CD14-positive monocyte (primary cell): ENCODE measurements at regions not wholly inside any gene's neighbourhood (a gene's known extent, or its start where the extent isn't known, plus 50 kb on each side); places are given as distances from the start of the nearest gene placed in this dataset.

Experiments used
- DNase-seq, 3 donors: peaks; one replicate each; pipeline ENCODE4 v3.0.0-alpha.2; 2011 to 2022
- H2AFZ ChIP-seq: 2 replicates; pipeline ENCODE4 v1.6.0; 2012; ENCODE audit warnings: mild to moderate bottlenecking, low read depth, low read length, inconsistent platforms; ENCODE audit not compliant: insufficient read depth, poor library complexity, severe bottlenecking
- H3K27ac ChIP-seq, 2 donors: 1 replicate in 1 of 2; 2 replicates in 1 of 2; pipeline ENCODE4 v1.5.1; 2012 to 2013; ENCODE audit warnings: low read length in 2 of 2, control low read depth in 1 of 2, inconsistent platforms in 1 of 2, low read depth in 1 of 2, mild to moderate bottlenecking in 1 of 2
- H3K27me3 ChIP-seq, 2 donors: one replicate each; pipeline versions ENCODE4 v1.6.0 to v1.6.1; 2011 to 2013; ENCODE audit warnings: low read length in 2 of 2; ENCODE audit not compliant: control insufficient read depth in 2 of 2, insufficient read depth in 2 of 2
- H3K36me3 ChIP-seq, 2 donors: replicated peaks in 1 of 2; 1 replicate in 1 of 2; 2 replicates in 1 of 2; pipeline versions ENCODE4 v1.5.1 to v1.6.1; 2012 to 2013; ENCODE audit warnings: low read length in 2 of 2, control low read depth in 1 of 2, inconsistent platforms in 1 of 2, mild to moderate bottlenecking in 1 of 2; ENCODE audit not compliant: insufficient read depth in 2 of 2, control insufficient read depth in 1 of 2
- H3K4me1 ChIP-seq, 2 donors: 1 replicate in 1 of 2; 2 replicates in 1 of 2; pipeline versions ENCODE4 v1.5.1 to v1.6.1; 2012 to 2013; ENCODE audit warnings: low read length in 2 of 2, control low read depth in 1 of 2, inconsistent platforms in 1 of 2, mild to moderate bottlenecking in 1 of 2, moderate library complexity in 1 of 2; ENCODE audit not compliant: insufficient read depth in 2 of 2, control insufficient read depth in 1 of 2
- H3K4me2 ChIP-seq: replicated peaks from 2 replicates; pipeline ENCODE3; 2012; ENCODE audit warnings: low read length, moderate library complexity, mild to moderate bottlenecking; ENCODE audit not compliant: poor library complexity, severe bottlenecking; ENCODE audit errors: extremely low read depth
- H3K4me3 ChIP-seq, 3 experiments: fragments of 200-600 bp in 1 of 3; sonication (generic) in 1 of 3; replicated peaks in 1 of 3; 1 replicate in 2 of 3; 2 replicates in 1 of 3; pipeline ENCODE4 v1.5.1; 2011 to 2013; ENCODE audit warnings: low read length in 3 of 3, mild to moderate bottlenecking in 3 of 3, control low read depth in 2 of 3, low read depth in 2 of 3, inconsistent platforms in 1 of 3, moderate library complexity in 1 of 3
- H3K79me2 ChIP-seq: 2 replicates; pipeline ENCODE4 v1.6.0; 2012; ENCODE audit warnings: mild to moderate bottlenecking, control low read depth, inconsistent platforms, low read length, moderate library complexity; ENCODE audit not compliant: insufficient read depth
- H3K9ac ChIP-seq: 2 replicates; pipeline ENCODE4 v1.6.0; 2017; ENCODE audit warnings: low read length, mild to moderate bottlenecking; ENCODE audit not compliant: insufficient read depth, poor library complexity, severe bottlenecking
- H3K9me3 ChIP-seq, 2 donors: replicated peaks in 1 of 2; 1 replicate in 1 of 2; 2 replicates in 1 of 2; pipeline versions ENCODE4 v1.5.1 to v1.6.1; 2012 to 2013; ENCODE audit warnings: low read length in 2 of 2, control low read depth in 1 of 2; ENCODE audit not compliant: control insufficient read depth in 1 of 2, insufficient read depth in 1 of 2
- H4K20me1 ChIP-seq: 2 replicates; pipeline ENCODE4 v1.6.0; 2012; ENCODE audit warnings: mild to moderate bottlenecking, low read length, control low read depth, moderate library complexity; ENCODE audit not compliant: insufficient read depth
- H3K27ac Mint-ChIP-seq, 7 donors: one replicate each; pipeline ENCODE4 v1.8.0; 2020; ENCODE audit warnings: mild to moderate bottlenecking in 7 of 7, mixed read lengths in 7 of 7, moderate library complexity in 6 of 7, inconsistent platforms in 2 of 7
- H3K27me3 Mint-ChIP-seq, 3 donors: one replicate each; pipeline ENCODE4 v1.8.0; 2021 to 2022; ENCODE audit warnings: low read depth in 3 of 3, mild to moderate bottlenecking in 3 of 3, mixed read lengths in 3 of 3, moderate library complexity in 3 of 3, inconsistent platforms in 1 of 3
- H3K36me3 Mint-ChIP-seq, 2 donors: one replicate each; pipeline ENCODE4 v1.8.0; 2020; ENCODE audit warnings: mixed read lengths in 2 of 2, inconsistent platforms in 1 of 2, mild to moderate bottlenecking in 1 of 2
- H3K4me1 Mint-ChIP-seq: one replicate; pipeline ENCODE4 v1.8.0; 2020; ENCODE audit warnings: mild to moderate bottlenecking, mixed read lengths
- H3K4me3 Mint-ChIP-seq, 2 donors: one replicate each; pipeline ENCODE4 v1.8.0; 2020; ENCODE audit warnings: mild to moderate bottlenecking in 2 of 2, mixed read lengths in 2 of 2, moderate library complexity in 1 of 2
- H3K9me3 Mint-ChIP-seq, 7 donors: one replicate each; pipeline ENCODE4 v1.8.0; 2020 to 2022; ENCODE audit warnings: mixed read lengths in 7 of 7, mild to moderate bottlenecking in 6 of 7, moderate library complexity in 6 of 7, inconsistent platforms in 2 of 7
- WGBS: methylation state at CpG from one replicate; pipeline ENCODE4 v1.1.5; 2013; ENCODE audit warnings: missing lambda C conversion rate; ENCODE audit not compliant: insufficient coverage; 5-methylcytosine and 5-hydroxymethylcytosine counted together
- intact Hi-C, 2 donors: fragments of 100-400 bp; cut with micrococcal nuclease; formaldehyde crosslinking; loops; one replicate each; pipeline versions ENCODE4 v1.15.0 to v1.15.1; 2023
- TF ChIP-seq, protein P1 (sequence below): fragments of 200-600 bp; IDR thresholded peaks from one replicate; pipeline ENCODE4 v1.8.0; 2022; ENCODE audit warnings: antibody characterized with exemption, mild to moderate bottlenecking

DNA sequence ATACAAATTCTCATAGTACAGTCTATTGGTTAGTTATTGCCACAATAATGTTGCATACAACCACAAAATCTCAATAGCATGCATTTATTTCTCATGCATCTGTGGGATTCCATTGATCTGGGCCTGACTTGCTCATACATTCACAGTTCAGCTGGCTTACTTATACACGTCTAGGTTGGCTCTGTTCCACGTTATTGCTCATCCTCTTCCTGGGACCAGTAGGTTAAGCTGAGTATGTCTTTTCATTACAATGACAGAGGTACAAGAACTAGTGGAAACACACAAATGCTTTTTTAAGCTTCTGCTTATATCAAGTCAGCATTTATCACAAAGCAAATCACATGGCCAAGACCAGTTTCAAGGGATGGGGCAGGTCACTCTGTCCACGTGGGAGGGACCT, 485.3 kb upstream of the BTBD3 start:
- Mint-ChIP-seq H3K4me1 (peaks cover 8% of the 10 kb centered on the region), H3K27me3 (no peaks in the 10 kb centered on the region), H3K27ac (no peak overlapping the region), H3K36me3 (peaks cover 0 to 4% of the 10 kb centered on the region in 2 donors), H3K9me3 (peaks cover 8 to 17% (median 14%) of the 10 kb centered on the region in 7 donors), H3K4me3 (no peak overlapping the region)
- H3K4me2 ChIP-seq, result no peak overlapping the region
- H3K27ac ChIP-seq, result no peak overlapping the region
- H4K20me1 ChIP-seq, result no peaks in the 10 kb centered on the region
- TF ChIP-seq, protein P1, sequence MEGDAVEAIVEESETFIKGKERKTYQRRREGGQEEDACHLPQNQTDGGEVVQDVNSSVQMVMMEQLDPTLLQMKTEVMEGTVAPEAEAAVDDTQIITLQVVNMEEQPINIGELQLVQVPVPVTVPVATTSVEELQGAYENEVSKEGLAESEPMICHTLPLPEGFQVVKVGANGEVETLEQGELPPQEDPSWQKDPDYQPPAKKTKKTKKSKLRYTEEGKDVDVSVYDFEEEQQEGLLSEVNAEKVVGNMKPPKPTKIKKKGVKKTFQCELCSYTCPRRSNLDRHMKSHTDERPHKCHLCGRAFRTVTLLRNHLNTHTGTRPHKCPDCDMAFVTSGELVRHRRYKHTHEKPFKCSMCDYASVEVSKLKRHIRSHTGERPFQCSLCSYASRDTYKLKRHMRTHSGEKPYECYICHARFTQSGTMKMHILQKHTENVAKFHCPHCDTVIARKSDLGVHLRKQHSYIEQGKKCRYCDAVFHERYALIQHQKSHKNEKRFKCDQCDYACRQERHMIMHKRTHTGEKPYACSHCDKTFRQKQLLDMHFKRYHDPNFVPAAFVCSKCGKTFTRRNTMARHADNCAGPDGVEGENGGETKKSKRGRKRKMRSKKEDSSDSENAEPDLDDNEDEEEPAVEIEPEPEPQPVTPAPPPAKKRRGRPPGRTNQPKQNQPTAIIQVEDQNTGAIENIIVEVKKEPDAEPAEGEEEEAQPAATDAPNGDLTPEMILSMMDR, result no peak
- H3K9ac ChIP-seq, result no peak overlapping the region
- DNase-seq, result no peak
- peaks cover 5 to 11% of the 10 kb centered on the region in 2 donors for H3K9me3 ChIP-seq
- no peaks in the 10 kb centered on the region for H3K27me3 ChIP-seq
- no peak overlapping the region for H3K4me3 ChIP-seq
- 70% methylated on average over 2 of the region's 3 CpGs for WGBS
- no peaks in the 10 kb centered on the region for H3K36me3 ChIP-seq
- intact Hi-C loops, result no loop called here
- no peak overlapping the region for H2AFZ ChIP-seq
- H3K4me1 ChIP-seq, result peaks cover 5 to 14% of the 10 kb centered on the region in 2 donors
- H3K79me2 ChIP-seq, result no peaks in the 10 kb centered on the region

DNA sequence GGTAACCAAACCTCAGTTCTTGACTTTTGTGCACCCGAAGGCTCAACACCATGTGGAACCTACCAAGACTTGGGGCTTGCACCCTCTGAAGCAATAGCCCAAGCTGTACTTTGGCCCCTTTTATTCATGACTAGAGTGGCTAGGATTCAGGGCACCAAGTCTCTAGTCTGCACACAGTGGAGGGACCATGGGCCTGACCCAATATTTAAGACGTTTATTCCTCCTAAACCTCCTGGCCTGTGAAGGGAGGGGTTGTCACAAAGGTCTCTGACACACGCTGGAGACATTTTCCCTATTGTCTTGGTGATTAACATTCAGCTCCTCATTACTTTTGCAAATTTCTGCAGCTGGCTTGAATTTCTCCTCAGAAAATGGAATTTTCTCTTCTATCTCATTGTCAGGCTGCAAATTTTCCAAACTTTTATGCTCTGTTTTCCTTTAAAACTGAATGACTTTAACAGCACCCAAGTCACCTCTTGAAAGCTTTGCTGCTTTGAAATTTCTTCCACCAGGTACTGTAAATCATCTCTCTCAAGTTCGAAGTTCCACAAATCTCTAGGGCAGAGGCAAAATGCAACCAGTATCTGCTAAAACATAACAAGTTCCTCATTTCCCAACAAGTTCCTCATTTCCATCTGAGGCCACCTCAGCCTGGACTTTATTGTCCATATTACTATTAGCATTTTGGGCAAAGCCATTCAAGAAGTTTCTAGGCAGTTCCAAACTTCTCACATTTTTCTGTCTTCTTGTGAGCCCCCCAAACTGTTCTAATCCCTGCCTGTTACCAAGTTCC, 481.4 kb upstream of the BTBD3 start:
- Mint-ChIP-seq H3K27me3 (peaks cover 0 to 2% (median 0%) of the 10 kb centered on the region in 3 donors), H3K27ac (peak overlapping the region in 1 of 7 donors; percentile 4), H3K4me3 (no peak overlapping the region), H3K9me3 (peaks cover 11 to 21% (median 17%) of the 10 kb centered on the region in 7 donors), H3K4me1 (peaks cover 8% of the 10 kb centered on the region), H3K36me3 (peaks cover 0 to 4% of the 10 kb centered on the region in 2 donors)
- peaks cover 5 to 14% of the 10 kb centered on the region in 2 donors for H3K9me3 ChIP-seq
- peaks cover 5 to 14% of the 10 kb centered on the region in 2 donors for H3K4me1 ChIP-seq
- no peaks in the 10 kb centered on the region for H3K79me2 ChIP-seq
- 53% methylated on average over 2 of the region's 4 CpGs for WGBS
- H3K4me2 ChIP-seq, result no peak overlapping the region
- no peaks in the 10 kb centered on the region for H3K27me3 ChIP-seq
- H3K9ac ChIP-seq, result no peak overlapping the region
- H3K36me3 ChIP-seq, result no peaks in the 10 kb centered on the region
- TF ChIP-seq, protein P1, result no peak
- H3K4me3 ChIP-seq, result no peak overlapping the region
- peak; percentile 32 to 49 (median 36) for DNase-seq
- intact Hi-C loops, result no loop called here
- H4K20me1 ChIP-seq, result no peaks in the 10 kb centered on the region
- H3K27ac ChIP-seq, result no peak overlapping the region
- H2AFZ ChIP-seq, result no peak overlapping the region
